RWPE2 (cell line): ENCODE measurements at regions not wholly inside any gene's neighbourhood (a gene's known extent, or its start where the extent isn't known, plus 50 kb on each side); places are given as distances from the start of the nearest gene placed in this dataset.

Source experiments
- ATAC-seq: fragments of 200-7000 bp; cut with Tn5 transposase; 3 replicates; pipeline ENCODE4 v1.9.1; 2021; ENCODE audit warnings: low read depth
- DNase-seq: peaks from one replicate; pipeline ENCODE4 v3.0.0-alpha.2; 2020; ENCODE audit warnings: low spot score
- H3K27ac ChIP-seq: fragments of 450-650 bp; 2 replicates; pipeline ENCODE4 v1.5.1; 2017; ENCODE audit warnings: mild to moderate bottlenecking; ENCODE audit not compliant: poor library complexity, severe bottlenecking
- H3K27me3 ChIP-seq: fragments of 250-450 bp; sonication (Bioruptor Pico); 2 replicates; pipeline ENCODE4 v1.5.1; 2021; ENCODE audit warnings: mild to moderate bottlenecking, moderate library complexity; ENCODE audit not compliant: insufficient read depth, poor library complexity, severe bottlenecking
- H3K36me3 ChIP-seq: fragments of 250-450 bp; sonication (Bioruptor Pico); 2 replicates; pipeline ENCODE4 v1.5.1; 2020; ENCODE audit warnings: low read depth, mild to moderate bottlenecking, moderate library complexity
- H3K4me1 ChIP-seq: fragments of 250-450 bp; sonication (Bioruptor Pico); 2 replicates; pipeline ENCODE4 v1.5.1; 2021; ENCODE audit warnings: mild to moderate bottlenecking, moderate library complexity; ENCODE audit not compliant: insufficient read depth, poor library complexity, severe bottlenecking
- H3K4me3 ChIP-seq: fragments of 250-450 bp; sonication (Bioruptor Pico); 2 replicates; pipeline ENCODE4 v1.5.1; 2021; ENCODE audit warnings: mild to moderate bottlenecking, moderate library complexity; ENCODE audit not compliant: severe bottlenecking
- H3K9me3 ChIP-seq: fragments of 250-450 bp; sonication (Bioruptor Pico); 2 replicates; pipeline ENCODE4 v1.5.1; 2021; ENCODE audit warnings: mild to moderate bottlenecking, moderate library complexity; ENCODE audit not compliant: severe bottlenecking
- TF ChIP-seq, protein P1 (sequence below): fragments of 450-650 bp; IDR thresholded peaks from one replicate; pipeline ENCODE4 v1.5.1; 2017; ENCODE audit warnings: mild to moderate bottlenecking, moderate library complexity; ENCODE audit not compliant: poor library complexity, severe bottlenecking

DNA sequence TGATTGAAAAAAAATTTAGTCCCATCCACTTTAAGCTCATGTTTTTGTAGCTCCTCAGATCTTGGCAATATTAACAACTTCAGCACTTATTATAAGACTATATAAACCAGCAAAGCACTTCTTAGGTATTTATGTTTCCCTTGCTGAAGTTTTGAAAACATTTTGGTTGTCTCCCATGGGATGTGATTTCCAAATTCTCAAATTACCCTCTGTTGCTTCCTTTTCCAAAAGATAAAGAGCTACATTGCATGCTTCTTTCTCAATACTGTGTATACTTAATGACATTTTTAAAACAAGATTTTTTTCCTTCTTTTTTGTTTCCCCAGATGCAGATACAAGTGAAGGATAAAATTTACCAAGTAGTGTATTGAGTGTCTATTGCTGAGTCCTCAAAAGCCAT, 567.1 kb downstream of the CSNK1G3 start:
- DNase-seq (no peak), ATAC-seq (no peak)
- H3K4me1 ChIP-seq = peaks cover 6% of the 10 kb centered on the region
- H3K27me3 ChIP-seq = no peaks in the 10 kb centered on the region
- H3K36me3 ChIP-seq = no peaks in the 10 kb centered on the region
- no peak overlapping the region for H3K4me3 ChIP-seq
- TF ChIP-seq, protein P1, sequence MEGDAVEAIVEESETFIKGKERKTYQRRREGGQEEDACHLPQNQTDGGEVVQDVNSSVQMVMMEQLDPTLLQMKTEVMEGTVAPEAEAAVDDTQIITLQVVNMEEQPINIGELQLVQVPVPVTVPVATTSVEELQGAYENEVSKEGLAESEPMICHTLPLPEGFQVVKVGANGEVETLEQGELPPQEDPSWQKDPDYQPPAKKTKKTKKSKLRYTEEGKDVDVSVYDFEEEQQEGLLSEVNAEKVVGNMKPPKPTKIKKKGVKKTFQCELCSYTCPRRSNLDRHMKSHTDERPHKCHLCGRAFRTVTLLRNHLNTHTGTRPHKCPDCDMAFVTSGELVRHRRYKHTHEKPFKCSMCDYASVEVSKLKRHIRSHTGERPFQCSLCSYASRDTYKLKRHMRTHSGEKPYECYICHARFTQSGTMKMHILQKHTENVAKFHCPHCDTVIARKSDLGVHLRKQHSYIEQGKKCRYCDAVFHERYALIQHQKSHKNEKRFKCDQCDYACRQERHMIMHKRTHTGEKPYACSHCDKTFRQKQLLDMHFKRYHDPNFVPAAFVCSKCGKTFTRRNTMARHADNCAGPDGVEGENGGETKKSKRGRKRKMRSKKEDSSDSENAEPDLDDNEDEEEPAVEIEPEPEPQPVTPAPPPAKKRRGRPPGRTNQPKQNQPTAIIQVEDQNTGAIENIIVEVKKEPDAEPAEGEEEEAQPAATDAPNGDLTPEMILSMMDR = no peak
- no peaks in the 10 kb centered on the region for H3K9me3 ChIP-seq
- no peak overlapping the region for H3K27ac ChIP-seq

DNA sequence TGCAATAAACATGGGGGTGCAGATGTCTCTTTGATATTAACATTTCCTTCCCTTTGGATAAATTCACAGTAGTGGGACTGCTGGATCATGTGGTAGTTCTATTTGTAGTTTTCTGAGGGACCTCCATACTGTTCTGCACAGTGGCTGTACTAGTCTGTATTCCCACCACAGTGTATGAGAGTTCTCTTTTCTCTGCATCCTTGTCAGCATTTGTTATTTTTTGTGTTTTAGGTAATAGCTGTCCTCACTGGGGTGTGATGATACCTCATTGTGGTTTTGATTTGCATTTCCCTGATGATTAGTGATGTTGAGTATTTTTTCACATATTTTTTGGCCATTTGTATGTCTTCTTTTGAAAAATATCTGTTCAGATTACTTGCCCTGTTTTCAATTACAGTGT, 562.5 kb downstream of the CSNK1G3 start:
- TF ChIP-seq, protein P1 = no peak
- Histone ChIP-seq H3K36me3 (no peaks in the 10 kb centered on the region), H3K27ac (no peak overlapping the region), H3K9me3 (no peaks in the 10 kb centered on the region), H3K4me1 (no peaks in the 10 kb centered on the region), H3K27me3 (no peaks in the 10 kb centered on the region), H3K4me3 (no peak overlapping the region)
- ATAC-seq (no peak), DNase-seq (no peak)

DNA sequence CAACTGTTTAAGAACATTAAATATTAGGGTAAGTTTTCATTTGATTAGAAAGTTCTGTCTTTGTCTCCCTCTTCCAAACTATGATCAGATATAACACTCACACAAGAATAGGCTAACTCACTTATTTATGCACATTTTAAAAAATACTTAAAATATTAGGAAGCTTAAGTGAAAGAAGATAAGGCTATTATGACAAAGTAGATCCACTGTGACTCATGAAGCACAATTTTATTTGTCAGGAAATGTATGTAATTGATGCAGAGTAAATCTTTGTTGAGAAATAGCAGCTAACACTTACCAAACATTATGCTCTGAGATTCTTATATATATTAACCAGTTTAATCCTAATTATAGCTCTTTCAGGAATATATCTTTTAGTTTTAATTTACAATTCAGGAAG, 560.6 kb downstream of the CSNK1G3 start:
- no peak overlapping the region for H3K4me3 ChIP-seq
- ATAC-seq (no peak), DNase-seq (no peak)
- H3K4me1 ChIP-seq = no peaks in the 10 kb centered on the region
- TF ChIP-seq, protein P1 = no peak
- no peaks in the 10 kb centered on the region for H3K9me3 ChIP-seq
- no peaks in the 10 kb centered on the region for H3K27me3 ChIP-seq
- no peaks in the 10 kb centered on the region for H3K36me3 ChIP-seq
- no peak overlapping the region for H3K27ac ChIP-seq

DNA sequence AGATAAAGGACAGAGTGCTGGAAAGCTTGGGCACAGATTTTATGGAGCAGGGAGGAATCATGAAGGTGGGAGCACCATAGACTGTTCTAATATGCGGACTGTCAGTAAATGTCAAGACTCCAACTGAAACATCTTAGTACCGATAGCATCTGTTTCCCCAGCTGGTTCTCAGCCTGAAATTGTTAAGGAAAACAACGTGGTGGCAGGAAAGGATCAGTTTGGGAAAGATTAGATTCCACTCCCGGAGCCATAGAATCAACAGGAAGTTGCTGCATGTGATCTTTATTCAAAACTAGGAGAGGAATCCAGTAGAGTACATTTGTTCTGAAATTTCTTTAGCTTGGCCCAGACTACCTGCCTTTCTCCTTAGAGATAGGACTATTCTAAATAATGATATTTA, 559.1 kb downstream of the CSNK1G3 start:
- TF ChIP-seq, protein P1 = no peak
- Histone ChIP-seq H3K9me3 (no peaks in the 10 kb centered on the region), H3K27me3 (no peaks in the 10 kb centered on the region), H3K4me3 (no peak overlapping the region), H3K36me3 (no peaks in the 10 kb centered on the region), H3K27ac (no peak overlapping the region), H3K4me1 (no peaks in the 10 kb centered on the region)
- ATAC-seq (no peak), DNase-seq (no peak)

DNA sequence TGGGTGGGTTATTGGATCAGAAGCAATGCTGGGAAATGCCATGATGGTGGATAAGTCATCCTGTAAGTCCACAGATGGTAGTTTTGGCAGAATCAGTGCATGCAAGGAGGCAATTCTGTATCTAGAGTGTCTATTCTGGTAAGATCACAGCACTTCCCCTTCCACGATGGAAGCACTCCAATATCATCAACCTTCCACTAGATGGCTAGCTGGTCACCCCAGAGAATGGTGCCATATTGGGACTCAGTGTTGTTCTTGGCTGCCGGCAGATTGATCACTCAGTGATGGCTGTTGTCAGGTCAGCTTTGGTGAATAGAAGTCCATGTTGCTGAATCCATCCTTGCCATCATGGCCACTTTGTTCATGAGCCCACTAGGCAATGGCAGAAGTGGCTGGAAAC, 553.5 kb downstream of the CSNK1G3 start:
- no peak for ATAC-seq
- Histone ChIP-seq H3K4me3 (no peak overlapping the region), H3K4me1 (no peaks in the 10 kb centered on the region), H3K27ac (no peak overlapping the region), H3K9me3 (no peaks in the 10 kb centered on the region), H3K27me3 (no peaks in the 10 kb centered on the region), H3K36me3 (no peaks in the 10 kb centered on the region)
- TF ChIP-seq, protein P1 = no peak
- DNase-seq = no peak
